GM18499 (cell line): ENCODE measurements at regions not wholly inside any gene's neighbourhood (a gene's known extent, or its start where the extent isn't known, plus 50 kb on each side); places are given as distances from the start of the nearest gene placed in this dataset.
A peak's percentile ranks its signal among the peaks of the same experiment; 100 is the strongest.

Source experiments
- ATAC-seq: cut with Tn5 transposase; IDR thresholded peaks from one replicate; pipeline ENCODE4 v1.9.1; 2021; ENCODE audit warnings: moderate number of reproducible peaks; ENCODE audit not compliant: insufficient read depth, unreplicated experiment

DNA sequence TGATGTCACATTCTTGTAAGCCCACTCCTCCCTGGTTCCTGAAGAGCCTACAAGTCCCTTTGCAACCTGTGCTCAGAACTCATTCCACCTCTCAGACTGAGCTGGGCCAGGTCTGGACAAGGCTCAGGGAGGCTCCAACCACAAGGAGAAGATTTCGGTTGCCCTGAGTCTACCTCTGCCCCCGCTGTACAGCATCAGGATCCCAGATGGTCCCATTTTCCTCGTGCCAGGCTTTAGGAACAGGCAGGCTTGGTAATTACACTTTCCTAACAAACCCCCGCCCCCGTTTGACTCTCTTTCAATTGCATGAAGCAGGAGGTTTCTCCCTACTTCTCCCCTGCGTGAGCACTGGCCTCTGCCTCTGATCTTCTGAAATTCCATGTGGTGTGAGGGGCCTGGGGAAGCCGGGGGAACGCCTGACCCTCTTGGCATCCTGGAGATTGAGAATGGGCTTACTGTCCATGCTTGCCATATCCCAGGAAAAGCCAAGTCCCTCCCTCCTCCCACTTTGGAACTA is 86.9 kb upstream of the CTNNA1 start:
- no peak for ATAC-seq

DNA sequence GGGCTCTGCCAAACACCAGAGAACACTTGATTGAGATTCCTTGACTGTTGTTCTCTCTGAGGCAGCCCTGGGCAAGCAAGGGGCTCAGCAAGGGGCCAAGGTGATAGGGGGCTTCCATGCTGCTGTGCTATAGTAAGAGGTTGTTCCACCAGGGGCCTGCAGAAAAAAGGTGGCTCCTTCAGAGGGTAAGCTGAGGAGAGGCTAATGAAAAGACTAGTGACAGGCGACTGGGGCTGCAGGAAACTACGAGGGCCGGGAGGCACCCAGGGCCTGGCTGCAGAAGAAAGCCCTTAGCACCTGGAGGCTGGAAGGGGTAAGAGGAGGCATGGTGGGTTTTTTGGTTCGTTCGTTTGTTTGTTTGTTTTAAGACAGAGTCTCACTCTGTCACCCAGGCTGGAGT is 88.0 kb upstream of the CTNNA1 start:
- no peak for ATAC-seq

DNA sequence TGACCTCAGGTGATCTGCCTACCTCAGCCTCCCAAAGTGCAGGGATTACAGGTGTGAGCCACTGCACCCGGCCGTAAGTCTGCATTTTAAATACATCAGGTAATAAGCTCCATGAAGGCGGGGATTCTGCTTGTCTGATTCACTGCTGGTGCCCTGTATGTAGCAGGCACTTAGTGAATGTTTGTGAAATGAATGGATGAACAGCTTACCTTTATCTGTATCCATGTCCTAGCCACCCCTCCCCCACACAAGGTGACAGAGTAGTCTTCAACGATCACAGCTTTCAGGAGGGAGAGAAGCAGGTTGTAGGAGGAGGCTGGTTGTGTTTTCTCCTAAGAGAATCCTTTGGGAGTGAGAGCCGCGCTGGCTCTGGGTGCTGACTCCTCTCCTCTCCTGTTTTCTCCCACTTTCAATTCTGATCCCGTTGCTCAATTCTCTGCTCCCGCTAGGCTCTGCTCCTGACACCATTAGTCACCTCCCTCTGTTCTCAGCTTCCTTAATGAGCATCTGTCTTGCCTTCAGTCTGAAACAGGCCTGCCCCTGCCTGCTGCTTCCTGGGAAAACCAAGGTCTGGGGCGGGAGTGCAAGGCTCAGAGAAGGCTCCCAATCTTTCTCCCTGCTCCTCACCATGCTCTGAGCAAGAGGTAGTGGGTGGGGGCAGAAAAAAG is 88.8 kb upstream of the CTNNA1 start:
- ATAC-seq = no peak

DNA sequence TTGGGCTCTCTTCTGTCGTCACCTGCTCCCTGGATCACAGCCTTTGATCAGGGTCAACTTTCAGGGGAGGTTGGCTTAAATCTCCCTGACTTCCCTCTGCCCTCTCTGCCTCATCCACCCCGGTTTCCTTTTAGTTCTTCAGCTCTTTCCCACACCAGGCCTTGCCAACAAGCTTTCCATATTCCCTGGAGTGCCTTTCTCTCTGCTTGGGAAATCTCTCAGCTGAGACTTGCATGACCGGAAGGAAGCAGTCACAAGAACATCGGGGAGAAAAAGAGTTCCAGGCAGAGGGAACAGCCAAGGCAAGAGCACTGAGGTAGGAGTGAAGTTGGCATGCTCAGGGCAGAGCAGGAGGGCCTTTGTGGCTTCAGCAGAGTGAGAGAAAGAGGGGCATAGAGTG is 88.4 kb upstream of the HSPA9 start:
- ATAC-seq = no peak

DNA sequence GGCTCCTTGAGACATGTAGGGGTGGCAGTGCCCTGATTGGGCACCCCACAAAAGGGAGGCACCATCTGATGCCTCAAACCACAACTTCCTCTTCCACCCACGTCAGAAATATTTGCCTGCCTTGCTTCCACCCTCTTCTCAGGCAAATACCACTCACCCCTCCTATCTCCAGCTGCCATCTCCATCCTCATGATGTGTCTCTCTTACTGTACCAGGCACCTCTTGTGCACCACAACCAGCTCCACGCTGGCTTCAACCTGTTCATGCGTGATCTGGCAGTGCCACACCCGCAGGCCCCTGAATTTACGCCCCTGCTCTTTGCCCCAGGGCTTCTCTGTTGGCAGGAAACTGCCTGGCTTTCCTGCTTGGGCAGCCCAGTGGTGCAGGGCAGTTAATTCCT is 87.8 kb upstream of the HSPA9 start:
- ATAC-seq = no peak

DNA sequence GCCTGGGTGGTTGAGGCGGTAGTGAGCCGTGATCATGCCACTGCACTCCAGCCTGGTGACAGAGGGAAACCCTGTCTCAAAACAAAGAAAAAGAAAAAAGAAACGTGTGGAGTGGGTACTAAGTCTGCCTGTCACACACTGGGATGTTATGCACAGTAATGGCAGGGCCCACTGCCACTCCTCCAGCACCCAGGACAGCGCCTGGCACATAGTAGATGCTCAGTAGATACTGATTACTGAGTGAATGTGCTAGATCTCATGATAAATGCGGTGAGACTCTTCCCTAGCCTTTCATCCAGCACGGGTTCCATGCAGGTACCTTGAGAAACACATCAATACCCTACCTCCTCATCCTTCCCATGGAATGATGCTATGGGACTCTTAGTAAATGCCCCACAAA is 87.4 kb upstream of the HSPA9 start:
- ATAC-seq = no peak

DNA sequence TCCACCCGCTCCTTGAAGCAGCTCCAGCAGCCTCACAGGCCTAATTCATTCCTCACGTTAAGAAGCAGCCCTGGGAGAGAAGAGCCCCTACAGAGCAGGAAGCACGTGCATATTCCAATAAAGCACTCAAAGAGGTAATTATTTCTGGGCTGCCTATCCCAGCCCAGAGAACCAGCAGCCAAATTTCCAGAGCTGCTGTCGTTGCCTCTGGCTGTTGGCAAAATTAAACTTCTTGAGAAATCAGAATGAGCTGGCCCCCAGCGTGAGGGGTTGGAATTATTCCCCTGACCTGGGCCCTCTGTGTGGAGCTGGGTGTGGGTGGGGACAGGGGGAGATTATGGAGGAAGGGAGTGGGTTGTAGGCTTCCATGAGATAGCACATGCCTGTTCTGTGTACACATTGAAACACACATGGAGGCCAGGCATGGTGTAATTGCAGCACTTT is 86.8 kb upstream of the HSPA9 start:
- no peak for ATAC-seq

DNA sequence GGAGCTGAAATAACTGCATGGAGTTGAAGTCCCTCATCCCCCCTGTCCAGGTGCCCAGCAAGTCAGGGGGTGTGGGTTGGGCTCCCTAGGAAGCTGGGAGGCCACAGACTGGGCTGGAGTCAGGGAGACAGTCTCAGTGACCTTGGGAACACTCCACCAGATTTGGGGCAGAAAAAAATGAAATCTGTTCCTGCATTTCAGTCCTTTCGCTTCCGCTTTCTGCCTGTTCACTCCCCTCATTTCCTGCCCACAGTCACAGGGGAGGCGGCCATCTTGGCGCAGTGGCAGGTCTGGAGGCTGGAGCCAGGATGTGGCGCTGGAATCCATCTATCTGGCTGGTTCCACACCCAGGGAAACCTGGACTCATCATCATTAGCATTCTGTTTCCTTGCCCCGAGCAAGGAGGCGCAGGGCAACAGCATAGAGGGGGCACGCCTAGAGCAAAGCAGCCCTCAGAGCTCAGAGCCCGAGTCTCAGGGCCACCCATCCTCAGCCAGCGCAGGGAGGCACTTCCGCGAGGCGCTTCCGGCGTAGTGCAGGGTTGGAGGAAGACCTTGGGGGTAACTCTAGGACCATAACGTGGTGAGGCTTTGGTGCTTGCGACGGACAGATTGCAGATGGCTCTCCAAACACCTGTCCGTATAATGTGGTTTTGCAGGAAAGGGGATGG is 86.2 kb upstream of the HSPA9 start:
- ATAC-seq = no peak

DNA sequence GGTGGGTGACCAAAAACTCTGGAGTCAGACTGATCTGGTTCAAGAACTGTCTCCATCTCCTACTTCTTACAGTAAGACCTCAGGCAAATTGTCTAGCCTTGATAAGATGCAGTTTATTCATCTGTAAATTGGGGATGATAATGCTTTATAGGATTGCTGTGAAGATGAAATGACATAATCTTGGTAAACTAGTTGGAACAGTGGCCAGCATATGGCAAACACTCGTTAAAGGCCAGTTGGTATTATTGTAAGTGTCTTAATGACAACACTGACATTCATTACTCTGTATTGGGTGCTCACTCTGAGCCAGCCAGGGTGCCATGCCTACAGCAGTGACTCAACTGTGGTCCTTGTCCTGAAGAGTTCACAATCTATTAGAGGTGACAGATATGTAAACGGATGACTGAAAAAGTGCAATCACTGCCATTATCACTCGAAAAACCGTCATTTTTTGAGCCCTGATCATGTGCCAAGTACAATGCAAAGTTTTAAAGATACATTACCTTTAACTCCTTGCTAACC is 84.9 kb upstream of the HSPA9 start:
- ATAC-seq = no peak

DNA sequence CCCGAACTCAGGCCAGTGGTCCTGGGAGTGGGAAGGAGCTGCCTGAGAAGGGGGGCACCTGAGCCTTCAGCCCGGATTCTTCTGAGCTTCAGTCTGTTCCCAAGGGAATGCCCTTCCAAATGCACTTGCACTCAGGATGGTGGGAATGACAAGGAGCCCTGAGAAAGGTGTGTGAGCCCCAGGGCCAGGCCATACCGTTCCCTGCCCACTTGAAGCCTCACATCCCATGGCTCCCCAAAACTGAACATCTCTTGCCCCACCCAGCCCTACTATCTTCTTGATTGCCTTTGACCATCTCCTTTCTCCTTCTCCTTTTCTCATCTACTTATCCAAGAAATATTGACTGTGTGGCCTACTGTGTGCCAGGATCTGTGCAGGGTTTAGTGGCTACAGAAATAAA is 84.4 kb upstream of the HSPA9 start:
- no peak for ATAC-seq

DNA sequence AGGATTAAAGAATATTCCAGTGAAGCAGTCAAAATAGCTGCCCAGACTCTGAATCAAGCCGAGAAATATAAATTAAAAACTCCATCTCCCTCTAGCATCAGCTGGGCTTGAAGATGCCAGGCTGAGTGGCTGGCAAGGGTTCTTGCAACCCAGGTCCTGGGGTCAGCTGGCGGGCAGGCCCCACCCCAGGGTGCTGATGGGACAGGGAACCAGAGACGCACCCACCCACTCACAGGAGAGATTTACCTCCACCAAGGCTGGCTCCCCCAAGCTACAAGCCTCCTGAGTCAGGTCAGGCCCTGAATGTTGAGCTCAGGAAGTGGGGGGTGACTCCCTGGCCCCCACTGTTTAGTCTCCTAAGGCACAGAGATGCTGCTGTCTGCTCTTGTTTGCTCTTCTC is 83.9 kb upstream of the HSPA9 start:
- ATAC-seq = no peak

DNA sequence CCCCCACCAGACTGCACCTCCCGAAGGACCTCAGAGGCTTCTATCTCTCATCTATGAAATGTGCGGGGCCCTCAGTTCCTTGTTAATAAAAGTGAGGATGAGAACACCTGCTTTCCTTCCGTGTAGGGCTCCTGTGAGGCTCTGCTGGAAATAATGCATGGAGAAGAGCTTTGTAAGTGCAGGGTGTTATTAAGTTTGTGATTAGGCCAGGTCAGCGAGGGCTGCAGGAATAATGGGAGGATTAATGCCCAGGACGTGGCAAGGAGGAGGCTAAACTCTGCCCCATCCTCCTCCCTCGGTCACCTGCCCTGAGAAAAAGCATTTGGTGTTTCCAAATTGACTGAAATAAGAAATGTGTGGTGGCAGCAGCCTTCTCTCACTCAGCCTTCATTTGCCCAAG is 83.5 kb upstream of the HSPA9 start:
- ATAC-seq = no peak

DNA sequence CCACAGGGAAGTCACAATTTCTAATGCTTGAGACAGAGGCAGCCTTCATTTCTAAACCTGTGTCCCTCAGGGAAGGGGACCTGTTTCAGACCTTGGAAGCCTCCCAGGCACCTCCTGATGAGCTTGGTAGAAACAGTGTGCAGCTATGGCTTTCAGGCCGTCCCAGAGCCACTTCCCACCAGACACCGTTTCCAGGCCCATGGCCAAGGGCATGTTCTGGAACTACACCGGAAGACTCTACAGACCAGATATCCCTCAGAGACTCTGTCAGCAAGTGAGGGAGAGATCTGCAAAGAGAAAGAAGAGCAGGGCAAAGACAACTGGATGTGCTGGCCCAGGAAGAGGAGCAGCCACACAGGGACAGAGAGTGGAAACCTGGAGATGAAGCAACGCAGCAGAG is 82.2 kb upstream of the HSPA9 start:
- ATAC-seq = no peak

DNA sequence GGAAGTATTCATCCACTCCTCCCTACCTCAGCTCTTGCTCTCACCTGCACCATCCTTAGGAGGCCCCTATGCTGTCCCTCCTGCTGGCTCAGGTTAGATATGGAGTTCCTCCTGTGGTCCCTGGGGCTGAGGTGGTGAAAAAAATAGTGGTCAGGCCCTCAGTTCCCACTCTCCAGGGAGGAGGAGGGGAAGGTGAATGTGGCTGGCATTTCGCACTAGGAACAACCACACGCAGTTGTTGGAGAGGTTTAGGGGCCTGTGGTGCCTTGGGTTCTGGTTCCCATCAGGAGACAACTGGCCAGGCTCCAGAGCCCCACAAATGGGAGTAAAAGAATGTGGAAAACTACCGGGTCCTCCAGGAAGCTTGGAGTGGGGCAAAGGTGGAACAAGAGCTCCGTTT is 81.7 kb upstream of the HSPA9 start:
- ATAC-seq = no peak

DNA sequence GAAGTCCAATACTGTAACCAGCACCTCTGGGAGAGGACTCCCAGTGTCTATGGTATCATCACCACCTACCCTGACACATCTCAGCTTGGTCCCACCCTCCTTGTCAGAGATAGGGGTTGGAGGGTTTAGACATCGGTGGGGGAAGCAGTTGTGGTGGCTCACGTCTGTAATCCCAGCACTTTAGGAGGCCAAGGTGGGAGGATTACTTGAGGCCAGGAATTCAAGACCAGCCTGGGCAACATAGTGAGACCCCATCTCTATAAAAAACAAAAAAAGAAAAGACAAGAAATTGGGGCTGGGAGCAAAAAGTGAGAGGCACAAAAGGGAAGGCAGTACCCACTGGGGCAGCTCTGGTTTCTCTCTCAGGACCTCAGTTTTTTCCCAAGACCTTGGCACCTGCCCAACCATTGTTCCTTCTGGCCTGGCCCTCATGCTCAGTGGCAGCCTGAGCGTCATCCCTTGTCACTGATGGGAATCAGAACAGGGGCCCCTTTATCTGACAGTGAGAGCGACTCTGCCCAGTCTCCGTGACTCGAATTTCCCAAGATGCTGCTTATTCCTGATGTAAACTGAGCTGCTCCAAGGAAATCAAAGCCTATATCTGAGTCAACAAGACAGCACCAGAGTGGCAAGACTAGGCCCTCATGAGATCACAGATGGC is 80.5 kb upstream of the HSPA9 start:
- no peak for ATAC-seq

DNA sequence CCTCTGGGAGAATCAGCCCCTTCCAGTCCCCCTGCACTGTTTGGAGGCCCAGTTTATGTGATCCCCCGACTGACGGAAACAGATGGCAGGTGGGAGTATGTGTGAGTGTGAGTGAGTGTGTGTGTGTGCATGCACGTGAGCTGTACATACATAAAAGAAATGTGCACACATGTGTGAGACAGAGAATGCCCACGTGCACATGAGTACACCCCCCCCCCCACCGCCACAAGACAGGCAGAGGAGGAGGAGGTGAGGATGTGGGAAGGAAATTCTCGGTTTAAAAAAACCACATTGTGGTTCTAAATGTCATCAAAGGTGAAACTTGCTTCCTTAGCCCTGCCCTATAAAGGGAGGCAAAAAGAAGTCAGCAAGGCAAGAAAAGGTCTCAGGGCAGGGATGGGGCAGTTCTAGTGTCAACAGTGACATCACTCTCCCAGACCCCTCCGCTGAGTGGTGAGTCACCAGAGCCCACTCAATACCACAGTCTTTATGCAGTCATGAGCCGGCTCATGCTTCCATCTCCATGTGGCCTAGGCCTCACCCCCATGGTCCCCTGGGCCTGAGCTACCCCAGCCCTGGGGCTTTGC is 79.2 kb upstream of the HSPA9 start:
- peak; percentile 49 for ATAC-seq

DNA sequence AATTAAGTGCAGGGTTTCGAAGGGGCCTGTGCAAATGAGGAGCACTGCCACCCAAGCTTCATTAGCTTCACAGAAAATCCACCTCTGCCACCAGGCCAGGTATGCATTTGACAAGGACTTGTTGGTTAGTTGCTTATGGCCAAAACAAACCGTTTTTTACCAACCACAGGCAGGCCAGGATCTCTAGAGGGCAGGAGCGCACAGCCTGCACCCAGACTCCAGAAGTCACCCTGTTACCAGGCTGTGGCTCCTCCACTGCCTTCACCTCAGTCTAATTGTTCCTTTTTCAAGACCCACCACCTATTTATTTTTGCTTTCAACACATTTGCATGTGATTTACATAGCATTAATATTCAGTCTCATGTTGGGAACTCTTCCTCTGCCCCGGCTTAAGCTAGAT is 78.3 kb upstream of the HSPA9 start:
- ATAC-seq = no peak

DNA sequence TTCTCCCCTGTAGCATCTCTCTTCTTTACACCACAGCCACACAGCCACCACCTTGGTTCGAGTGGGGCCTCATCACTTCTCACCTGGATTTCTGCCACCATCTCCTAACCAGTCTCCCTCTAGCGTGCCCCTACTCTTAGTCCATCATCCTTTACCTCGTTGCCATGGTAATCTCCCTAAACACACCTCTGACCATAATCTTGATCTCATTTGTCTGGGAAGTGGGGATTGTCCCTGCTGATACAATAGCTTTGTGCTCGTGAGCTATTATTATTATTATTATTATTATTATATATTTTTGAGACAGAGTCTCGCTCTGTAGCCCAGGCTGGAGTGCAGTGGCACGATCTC is 76.5 kb upstream of the HSPA9 start:
- ATAC-seq = no peak

DNA sequence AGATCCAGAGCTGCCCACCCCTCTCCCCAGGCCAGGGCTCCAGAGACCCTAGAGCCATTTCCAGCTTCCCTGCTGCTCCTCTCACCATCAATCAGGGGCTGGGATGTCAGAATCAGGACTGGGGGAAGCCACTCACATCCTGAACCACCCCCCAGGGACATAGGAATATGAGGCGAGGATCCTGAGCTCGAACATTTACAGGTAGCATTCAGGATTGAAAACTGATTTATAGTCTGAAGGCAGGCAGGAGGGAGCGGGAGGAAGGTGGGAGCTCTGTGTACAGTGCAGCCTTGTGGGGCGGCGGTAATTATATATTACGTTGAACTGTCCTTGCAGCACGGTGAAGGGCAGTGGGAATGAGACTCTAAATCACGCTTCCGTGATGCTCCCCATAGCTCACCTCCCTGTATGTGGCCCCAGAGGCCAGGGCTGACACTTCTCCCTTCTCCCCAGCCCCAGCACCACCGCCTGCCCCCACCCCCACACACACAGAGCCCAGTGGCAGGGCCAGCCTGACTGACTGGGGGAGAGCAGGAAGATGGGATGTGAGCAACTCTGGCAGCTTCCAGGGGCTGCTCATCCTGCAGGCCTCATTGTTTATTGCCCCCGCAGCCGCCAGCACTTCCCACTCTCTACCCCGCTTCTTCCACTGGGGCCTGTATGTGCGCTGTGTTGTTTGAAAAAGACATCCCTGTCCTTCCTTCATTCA is 76.0 kb upstream of the HSPA9 start:
- no peak for ATAC-seq

DNA sequence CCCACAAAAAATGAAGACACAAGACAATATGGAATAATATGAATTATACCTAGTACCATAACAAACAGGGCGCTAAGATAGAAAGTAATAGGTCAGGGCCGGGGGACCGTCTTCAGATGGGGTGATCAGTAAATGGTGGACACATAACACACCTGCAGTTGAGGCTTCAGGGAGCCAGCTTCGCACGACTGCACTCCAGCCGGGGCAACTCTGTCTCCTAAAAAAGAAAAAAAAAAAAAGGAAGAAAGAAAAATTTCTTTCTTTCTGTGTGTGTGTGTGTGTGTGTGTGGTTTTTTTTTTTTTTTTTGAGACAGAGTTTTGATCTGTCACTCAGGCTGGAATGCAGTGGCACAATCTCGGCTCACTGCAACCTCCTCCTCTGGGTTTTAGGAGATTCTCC is 75.0 kb upstream of the HSPA9 start:
- ATAC-seq = no peak

DNA sequence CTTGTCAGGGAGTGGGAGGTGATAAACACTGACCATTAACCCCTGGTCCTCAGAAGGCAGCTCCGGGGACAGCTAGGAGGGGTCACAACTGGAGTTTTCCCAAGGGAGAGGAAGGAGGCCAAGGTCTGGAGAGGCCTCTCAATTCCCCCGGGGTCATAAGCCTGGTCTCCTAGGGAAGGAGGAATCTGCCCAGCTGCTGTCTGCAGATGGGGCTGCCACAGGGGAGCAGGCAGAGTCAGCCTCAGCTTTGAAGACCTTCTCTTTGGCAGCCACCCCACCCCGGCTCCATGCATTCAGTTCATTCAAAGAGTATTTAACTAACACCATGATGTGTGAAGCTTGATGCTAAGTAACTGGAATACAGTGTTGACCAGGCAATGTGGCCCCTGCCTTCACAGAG is 74.6 kb upstream of the HSPA9 start:
- ATAC-seq = no peak
